HepG2 (cell line): ENCODE measurements at regions not wholly inside any gene's neighbourhood (a gene's known extent, or its start where the extent isn't known, plus 50 kb on each side); places are given as distances from the start of the nearest gene placed in this dataset.

Experiments
- HDAC6 ChIP-seq: fragments of 200-600 bp; sonication (generic); IDR thresholded peaks from 2 replicates; pipeline ENCODE4 v1.7.0; 2017; ENCODE audit warnings: mild to moderate bottlenecking, antibody characterized with exemption, low read length, low read depth
- HOXA5 ChIP-seq: sonication (generic); formaldehyde crosslinking; IDR thresholded peaks from 2 replicates; pipeline ENCODE4 v1.4.0; 2020; ENCODE audit warnings: missing genetic modification reagents
- HOXA7 ChIP-seq: sonication (generic); formaldehyde crosslinking; IDR thresholded peaks from 2 replicates; pipeline ENCODE4 v1.8.1; 2022; ENCODE audit warnings: mild to moderate bottlenecking, missing genetic modification reagents, moderate library complexity
- NONO ChIP-seq, 2 experiments: fragments of 450-650 bp in 1 of 2; sonication (generic) in 1 of 2; formaldehyde crosslinking in 1 of 2; IDR thresholded peaks in 1 of 2; conservative IDR thresholded peaks in 1 of 2; 2 replicates each; pipeline versions ENCODE4 v1.6.1 to v1.8.0; 2017 to 2022; ENCODE audit warnings: mild to moderate bottlenecking in 1 of 2, missing genetic modification reagents in 1 of 2, moderate library complexity in 1 of 2
- NR2F2 ChIP-seq: IDR thresholded peaks from 2 replicates; pipeline ENCODE4 v1.6.1; 2012; ENCODE audit warnings: low read depth, inconsistent platforms, borderline replicate concordance
- POGZ ChIP-seq: sonication (generic); formaldehyde crosslinking; IDR thresholded peaks from 2 replicates; pipeline ENCODE4 v1.4.0; 2020; ENCODE audit warnings: mild to moderate bottlenecking, missing genetic modification reagents
- STAG1 ChIP-seq: sonication (generic); formaldehyde crosslinking; IDR thresholded peaks from 2 replicates; pipeline ENCODE4 v1.4.0; 2020; ENCODE audit warnings: missing genetic modification reagents
- TCF12 ChIP-seq, 2 experiments: fragments of 450-650 bp in 1 of 2; sonication (generic) in 1 of 2; formaldehyde crosslinking in 1 of 2; IDR thresholded peaks; 2 replicates each; pipeline versions ENCODE4 v1.6.1 to v1.8.0; 2017 to 2022; ENCODE audit warnings: antibody characterized with exemption in 1 of 2, mild to moderate bottlenecking in 1 of 2, missing genetic modification reagents in 1 of 2, moderate library complexity in 1 of 2
- ZFP41 ChIP-seq: sonication (generic); formaldehyde crosslinking; IDR thresholded peaks from 2 replicates; pipeline ENCODE4 v1.4.0; 2020; ENCODE audit warnings: mild to moderate bottlenecking, missing genetic modification reagents, borderline replicate concordance
- ZNF274 ChIP-seq: sonication (generic); formaldehyde crosslinking; IDR thresholded peaks from 2 replicates; pipeline ENCODE4 v1.5.1; 2020; ENCODE audit warnings: mild to moderate bottlenecking, missing genetic modification reagents
- ZNF3 ChIP-seq: IDR thresholded peaks from 2 replicates; pipeline ENCODE4 v1.7.0; 2017; ENCODE audit warnings: inconsistent platforms
- ZNF619 ChIP-seq: sonication (generic); formaldehyde crosslinking; IDR thresholded peaks from 2 replicates; pipeline ENCODE4 v1.4.0; 2020; ENCODE audit warnings: mild to moderate bottlenecking, missing genetic modification reagents
- ZNF644 ChIP-seq: IDR thresholded peaks from 2 replicates; pipeline ENCODE4 v1.6.1; 2016; ENCODE audit warnings: low read depth
- TF ChIP-seq, protein P1 (sequence below): IDR thresholded peaks from 2 replicates; pipeline ENCODE4 v1.6.1; 2012; ENCODE audit warnings: low read length, improper control_type of control experiment
- TF ChIP-seq, protein P2 (sequence below): sonication (generic); formaldehyde crosslinking; conservative IDR thresholded peaks from 2 replicates; pipeline ENCODE4 v1.4.0; 2020; ENCODE audit warnings: missing genetic modification reagents
- TF ChIP-seq, protein P3 (sequence below): sonication (generic); formaldehyde crosslinking; IDR thresholded peaks from 2 replicates; pipeline ENCODE4 v1.8.1; 2023; ENCODE audit warnings: mild to moderate bottlenecking, moderate library complexity, missing genetic modification reagents
- TF ChIP-seq, protein P4 (sequence below): sonication (generic); formaldehyde crosslinking; IDR thresholded peaks from 2 replicates; pipeline ENCODE4 v1.8.1; 2023; ENCODE audit warnings: missing genetic modification reagents, inconsistent platforms, borderline replicate concordance

DNA sequence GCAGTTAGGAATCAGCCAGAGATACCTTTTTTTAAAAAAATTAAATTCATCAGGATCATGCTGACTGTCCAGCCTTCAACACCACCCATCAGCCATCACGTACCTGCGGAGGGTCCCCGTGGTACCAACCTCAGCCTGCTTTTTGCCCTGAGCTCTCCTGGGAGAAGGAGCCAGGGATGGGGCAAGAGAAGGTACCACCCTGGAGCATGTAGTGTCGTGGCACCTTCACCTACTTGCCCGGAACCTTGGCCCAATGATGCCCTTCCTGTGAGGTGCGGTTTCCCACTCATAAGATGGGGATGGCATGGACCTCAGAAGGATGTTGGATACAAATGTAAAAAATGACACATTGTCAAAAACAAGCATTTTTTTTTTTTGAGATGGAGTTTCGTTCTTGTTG is 88.4 kb upstream of the C1orf174 start (continued):
- TF ChIP-seq, protein P1, sequence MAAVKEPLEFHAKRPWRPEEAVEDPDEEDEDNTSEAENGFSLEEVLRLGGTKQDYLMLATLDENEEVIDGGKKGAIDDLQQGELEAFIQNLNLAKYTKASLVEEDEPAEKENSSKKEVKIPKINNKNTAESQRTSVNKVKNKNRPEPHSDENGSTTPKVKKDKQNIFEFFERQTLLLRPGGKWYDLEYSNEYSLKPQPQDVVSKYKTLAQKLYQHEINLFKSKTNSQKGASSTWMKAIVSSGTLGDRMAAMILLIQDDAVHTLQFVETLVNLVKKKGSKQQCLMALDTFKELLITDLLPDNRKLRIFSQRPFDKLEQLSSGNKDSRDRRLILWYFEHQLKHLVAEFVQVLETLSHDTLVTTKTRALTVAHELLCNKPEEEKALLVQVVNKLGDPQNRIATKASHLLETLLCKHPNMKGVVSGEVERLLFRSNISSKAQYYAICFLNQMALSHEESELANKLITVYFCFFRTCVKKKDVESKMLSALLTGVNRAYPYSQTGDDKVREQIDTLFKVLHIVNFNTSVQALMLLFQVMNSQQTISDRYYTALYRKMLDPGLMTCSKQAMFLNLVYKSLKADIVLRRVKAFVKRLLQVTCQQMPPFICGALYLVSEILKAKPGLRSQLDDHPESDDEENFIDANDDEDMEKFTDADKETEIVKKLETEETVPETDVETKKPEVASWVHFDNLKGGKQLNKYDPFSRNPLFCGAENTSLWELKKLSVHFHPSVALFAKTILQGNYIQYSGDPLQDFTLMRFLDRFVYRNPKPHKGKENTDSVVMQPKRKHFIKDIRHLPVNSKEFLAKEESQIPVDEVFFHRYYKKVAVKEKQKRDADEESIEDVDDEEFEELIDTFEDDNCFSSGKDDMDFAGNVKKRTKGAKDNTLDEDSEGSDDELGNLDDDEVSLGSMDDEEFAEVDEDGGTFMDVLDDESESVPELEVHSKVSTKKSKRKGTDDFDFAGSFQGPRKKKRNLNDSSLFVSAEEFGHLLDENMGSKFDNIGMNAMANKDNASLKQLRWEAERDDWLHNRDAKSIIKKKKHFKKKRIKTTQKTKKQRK: no peak
- TF ChIP-seq HOXA7 (CRISPR knock-in tag) (no peak), ZNF274 (CRISPR knock-in tag) (no peak), HDAC6 (no peak), HOXA5 (CRISPR knock-in tag) (no peak), POGZ (CRISPR knock-in tag) (no peak), STAG1 (CRISPR knock-in tag) (no peak), ZNF619 (CRISPR knock-in tag) (no peak), ZNF3 (CRISPR knock-in tag) (no peak), TCF12 (IDR thresholded peaks at IDR 0.05) (no peak), TCF12 (CRISPR knock-in tag; IDR thresholded peaks at IDR 0.05) (no peak), ZFP41 (no peak), ZNF644 (no peak), NR2F2 (no peak), NONO (IDR thresholded peaks at IDR 0.05) (no peak), NONO (CRISPR knock-in tag; conservative IDR thresholded peaks at IDR 0.05) (no peak)
- TF ChIP-seq, protein P2, sequence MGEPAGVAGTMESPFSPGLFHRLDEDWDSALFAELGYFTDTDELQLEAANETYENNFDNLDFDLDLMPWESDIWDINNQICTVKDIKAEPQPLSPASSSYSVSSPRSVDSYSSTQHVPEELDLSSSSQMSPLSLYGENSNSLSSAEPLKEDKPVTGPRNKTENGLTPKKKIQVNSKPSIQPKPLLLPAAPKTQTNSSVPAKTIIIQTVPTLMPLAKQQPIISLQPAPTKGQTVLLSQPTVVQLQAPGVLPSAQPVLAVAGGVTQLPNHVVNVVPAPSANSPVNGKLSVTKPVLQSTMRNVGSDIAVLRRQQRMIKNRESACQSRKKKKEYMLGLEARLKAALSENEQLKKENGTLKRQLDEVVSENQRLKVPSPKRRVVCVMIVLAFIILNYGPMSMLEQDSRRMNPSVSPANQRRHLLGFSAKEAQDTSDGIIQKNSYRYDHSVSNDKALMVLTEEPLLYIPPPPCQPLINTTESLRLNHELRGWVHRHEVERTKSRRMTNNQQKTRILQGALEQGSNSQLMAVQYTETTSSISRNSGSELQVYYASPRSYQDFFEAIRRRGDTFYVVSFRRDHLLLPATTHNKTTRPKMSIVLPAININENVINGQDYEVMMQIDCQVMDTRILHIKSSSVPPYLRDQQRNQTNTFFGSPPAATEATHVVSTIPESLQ (CRISPR knock-in tag): no peak
- TF ChIP-seq, protein P3, sequence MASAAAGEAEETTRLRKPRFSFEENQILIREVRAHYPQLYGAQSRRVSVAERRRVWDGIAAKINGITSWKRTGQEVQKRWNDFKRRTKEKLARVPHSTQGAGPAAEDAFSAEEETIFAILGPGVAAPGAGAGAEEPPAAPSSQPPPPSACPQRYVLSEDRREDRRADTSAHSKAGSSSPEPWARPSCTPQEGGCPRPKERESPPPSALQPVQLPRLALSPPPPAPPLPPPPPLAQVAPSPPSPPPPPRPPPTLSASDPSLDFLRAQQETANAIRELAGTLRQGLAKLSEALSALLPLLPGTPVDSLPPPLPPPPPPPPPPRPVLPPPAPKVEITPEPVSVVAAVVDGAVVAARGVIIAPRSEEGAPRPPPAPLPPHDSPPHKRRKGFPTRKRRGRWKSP (CRISPR knock-in tag): no peak
- TF ChIP-seq, protein P4, sequence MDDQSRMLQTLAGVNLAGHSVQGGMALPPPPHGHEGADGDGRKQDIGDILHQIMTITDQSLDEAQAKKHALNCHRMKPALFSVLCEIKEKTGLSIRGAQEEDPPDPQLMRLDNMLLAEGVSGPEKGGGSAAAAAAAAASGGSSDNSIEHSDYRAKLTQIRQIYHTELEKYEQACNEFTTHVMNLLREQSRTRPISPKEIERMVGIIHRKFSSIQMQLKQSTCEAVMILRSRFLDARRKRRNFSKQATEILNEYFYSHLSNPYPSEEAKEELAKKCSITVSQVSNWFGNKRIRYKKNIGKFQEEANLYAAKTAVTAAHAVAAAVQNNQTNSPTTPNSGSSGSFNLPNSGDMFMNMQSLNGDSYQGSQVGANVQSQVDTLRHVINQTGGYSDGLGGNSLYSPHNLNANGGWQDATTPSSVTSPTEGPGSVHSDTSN (CRISPR knock-in tag): no peak
